ENCODE measurements at regions not wholly inside any gene's neighbourhood (a gene's known extent, or its start where the extent isn't known, plus 50 kb on each side); places are given as distances from the start of the nearest gene placed in this dataset.

GRCh38 chr10:62538606-62539005, 164.4 kb downstream of the ZNF365 start:
- TF ChIP-seq CTCF (IDR thresholded peaks at IDR 0.05) = no peak
- no peak for TF ChIP-seq POLR2A (IDR thresholded peaks at IDR 0.05)
- TF ChIP-seq POLR2AphosphoS5 (IDR thresholded peaks at IDR 0.05; ENCODE audit: insufficient read depth in 1 of 2, low read depth in 1 of 2) = no peak
